ENCODE measurements at regions not wholly inside any gene's neighbourhood (a gene's known extent, or its start where the extent isn't known, plus 50 kb on each side); places are given as distances from the start of the nearest gene placed in this dataset.

DNA sequence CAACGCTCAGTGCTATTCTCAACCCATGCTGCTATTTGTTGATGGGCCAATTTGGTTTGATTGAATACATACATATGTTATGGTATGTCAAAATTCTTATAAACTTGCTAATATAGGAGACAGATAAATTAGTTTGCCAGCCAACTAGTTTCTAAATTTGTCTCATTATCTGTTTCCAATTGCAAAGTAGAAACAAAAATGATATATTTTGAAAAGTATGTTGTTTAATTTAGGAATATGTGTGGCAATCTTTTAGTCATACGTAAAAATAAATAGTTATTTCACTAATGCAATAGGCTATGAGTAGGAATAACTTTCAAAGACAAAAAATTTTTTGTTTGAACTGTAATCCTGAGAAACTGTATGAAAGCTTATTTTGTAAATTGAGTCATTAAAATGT lies 210.6 kb upstream of the KCNJ16 start:
- TF ChIP-seq, protein P1, sequence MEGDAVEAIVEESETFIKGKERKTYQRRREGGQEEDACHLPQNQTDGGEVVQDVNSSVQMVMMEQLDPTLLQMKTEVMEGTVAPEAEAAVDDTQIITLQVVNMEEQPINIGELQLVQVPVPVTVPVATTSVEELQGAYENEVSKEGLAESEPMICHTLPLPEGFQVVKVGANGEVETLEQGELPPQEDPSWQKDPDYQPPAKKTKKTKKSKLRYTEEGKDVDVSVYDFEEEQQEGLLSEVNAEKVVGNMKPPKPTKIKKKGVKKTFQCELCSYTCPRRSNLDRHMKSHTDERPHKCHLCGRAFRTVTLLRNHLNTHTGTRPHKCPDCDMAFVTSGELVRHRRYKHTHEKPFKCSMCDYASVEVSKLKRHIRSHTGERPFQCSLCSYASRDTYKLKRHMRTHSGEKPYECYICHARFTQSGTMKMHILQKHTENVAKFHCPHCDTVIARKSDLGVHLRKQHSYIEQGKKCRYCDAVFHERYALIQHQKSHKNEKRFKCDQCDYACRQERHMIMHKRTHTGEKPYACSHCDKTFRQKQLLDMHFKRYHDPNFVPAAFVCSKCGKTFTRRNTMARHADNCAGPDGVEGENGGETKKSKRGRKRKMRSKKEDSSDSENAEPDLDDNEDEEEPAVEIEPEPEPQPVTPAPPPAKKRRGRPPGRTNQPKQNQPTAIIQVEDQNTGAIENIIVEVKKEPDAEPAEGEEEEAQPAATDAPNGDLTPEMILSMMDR (IDR thresholded peaks at IDR 0.05; ENCODE audit: low read depth, low read length) = no peak
- TF ChIP-seq EZH2phosphoT487 (IDR thresholded peaks at IDR 0.05; ENCODE audit: low read depth) = no peak
